Erythroblast (primary cell): ENCODE measurements at regions not wholly inside any gene's neighbourhood (a gene's known extent, or its start where the extent isn't known, plus 50 kb on each side); places are given as distances from the start of the nearest gene placed in this dataset.

ENCODE experiments used
- DNase-seq, 2 experiments: peaks; one replicate each; lab custom pipeline; 2025; lab: John Stamatoyannopoulos, UW
- GATA1 ChIP-seq: IDR thresholded peaks from 2 replicates; pipeline ENCODE4 v1.6.1; 2011; ENCODE audit warnings: low read depth, mild to moderate bottlenecking, control low read depth, low read length, moderate library complexity
- POLR2A ChIP-seq: IDR thresholded peaks from 2 replicates; pipeline ENCODE4 v1.6.1; 2011; ENCODE audit warnings: mild to moderate bottlenecking, low read length

- no peak for DNase-seq
- no peak for TF ChIP-seq POLR2A
Observed at GRCh38 chr1:237976331-237976730, 85.6 kb upstream of the ZP4 start.

GRCh38 chr1:237975903-237976302 is 85.2 kb upstream of the ZP4 start:
- no peak for DNase-seq

GRCh38 chr1:237975376-237975775 is 84.7 kb upstream of the ZP4 start:
- DNase-seq, result no peak
- no peak for TF ChIP-seq GATA1
- no peak for TF ChIP-seq POLR2A

More at GRCh38 chr1:237975903-237976302, 85.2 kb upstream of the ZP4 start:
- TF ChIP-seq GATA1 (no peak), POLR2A (no peak)

- TF ChIP-seq POLR2A, result no peak
- DNase-seq, result no peak
Observed at GRCh38 chr1:237972186-237972585, 81.5 kb upstream of the ZP4 start.

GRCh38 chr1:237962985-237963384 is 72.3 kb upstream of the ZP4 start:
- TF ChIP-seq POLR2A (no peak), GATA1 (no peak)

GRCh38 chr1:237961754-237962153 is 71.0 kb upstream of the ZP4 start:
- TF ChIP-seq GATA1, result no peak
- TF ChIP-seq POLR2A, result no peak
- DNase-seq, result no peak

More at GRCh38 chr1:237962985-237963384, 72.3 kb upstream of the ZP4 start:
- no peak for DNase-seq

GRCh38 chr1:237959838-237960237 is 69.1 kb upstream of the ZP4 start:
- TF ChIP-seq POLR2A (no peak), GATA1 (no peak)

GRCh38 chr1:237953238-237953637 is 62.5 kb upstream of the ZP4 start:
- TF ChIP-seq POLR2A (no peak), GATA1 (no peak)
- no peak for DNase-seq

More at GRCh38 chr1:237959838-237960237, 69.1 kb upstream of the ZP4 start:
- no peak for DNase-seq
